ENCODE measurements at regions not wholly inside any gene's neighbourhood (a gene's known extent, or its start where the extent isn't known, plus 50 kb on each side); places are given as distances from the start of the nearest gene placed in this dataset.

DNA sequence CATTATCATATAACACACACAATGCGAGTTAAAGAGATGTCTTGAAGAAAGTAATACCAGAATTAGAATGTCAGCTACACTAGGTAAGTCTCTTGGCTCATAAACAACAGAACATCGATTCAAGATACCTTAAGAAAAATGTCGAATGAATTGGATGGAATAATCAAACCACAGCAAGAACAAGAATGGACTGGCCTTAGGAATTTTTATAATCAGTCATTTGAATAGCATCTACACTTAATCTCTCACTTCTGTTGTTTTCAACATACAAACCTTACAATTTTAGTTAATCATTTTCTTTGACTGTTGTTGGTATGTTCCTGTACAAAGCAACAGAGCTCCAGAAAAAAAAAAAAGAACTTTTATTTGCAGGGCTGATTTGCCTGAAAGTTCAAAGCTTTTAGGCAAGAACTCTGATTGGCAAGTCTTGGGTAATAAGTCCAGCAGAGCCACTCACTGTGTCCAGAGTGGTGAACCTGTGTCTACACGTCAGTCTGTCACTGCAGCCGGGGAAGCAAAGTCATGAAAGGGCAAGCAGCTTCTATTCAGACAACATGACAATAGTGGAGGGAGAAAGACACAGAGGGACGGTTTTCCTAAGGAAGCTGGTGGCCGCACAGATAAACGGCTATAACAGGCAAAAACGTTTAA, 1026.1 kb upstream of the MIR17HG start (continued):
- TF ChIP-seq, protein P1, sequence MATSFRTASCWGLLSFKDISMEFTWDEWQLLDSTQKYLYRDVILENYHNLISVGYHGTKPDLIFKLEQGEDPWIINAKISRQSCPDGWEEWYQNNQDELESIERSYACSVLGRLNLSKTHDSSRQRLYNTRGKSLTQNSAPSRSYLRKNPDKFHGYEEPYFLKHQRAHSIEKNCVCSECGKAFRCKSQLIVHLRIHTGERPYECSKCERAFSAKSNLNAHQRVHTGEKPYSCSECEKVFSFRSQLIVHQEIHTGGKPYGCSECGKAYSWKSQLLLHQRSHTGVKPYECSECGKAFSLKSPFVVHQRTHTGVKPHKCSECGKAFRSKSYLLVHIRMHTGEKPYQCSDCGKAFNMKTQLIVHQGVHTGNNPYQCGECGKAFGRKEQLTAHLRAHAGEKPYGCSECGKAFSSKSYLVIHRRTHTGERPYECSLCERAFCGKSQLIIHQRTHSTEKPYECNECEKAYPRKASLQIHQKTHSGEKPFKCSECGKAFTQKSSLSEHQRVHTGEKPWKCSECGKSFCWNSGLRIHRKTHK (tag by site-specific recombination; IDR thresholded peaks at IDR 0.05) = no peak
- no peak for TF ChIP-seq ZNF16 (tag by site-specific recombination; IDR thresholded peaks at IDR 0.05; ENCODE audit: low read depth)
- TF ChIP-seq, protein P2, sequence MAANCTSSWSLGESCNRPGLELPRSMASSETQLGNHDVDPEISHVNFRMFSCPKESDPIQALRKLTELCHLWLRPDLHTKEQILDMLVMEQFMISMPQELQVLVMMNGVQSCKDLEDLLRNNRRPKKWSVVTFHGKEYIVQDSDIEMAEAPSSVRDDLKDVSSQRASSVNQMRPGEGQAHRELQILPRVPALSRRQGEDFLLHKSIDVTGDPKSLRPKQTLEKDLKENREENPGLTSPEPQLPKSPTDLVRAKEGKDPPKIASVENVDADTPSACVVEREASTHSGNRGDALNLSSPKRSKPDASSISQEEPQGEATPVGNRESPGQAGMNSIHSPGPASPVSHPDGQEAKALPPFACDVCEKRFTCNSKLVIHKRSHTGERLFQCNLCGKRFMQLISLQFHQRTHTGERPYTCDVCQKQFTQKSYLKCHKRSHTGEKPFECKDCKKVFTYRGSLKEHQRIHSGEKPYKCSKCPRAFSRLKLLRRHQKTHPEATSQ (tag by site-specific recombination; IDR thresholded peaks at IDR 0.05) = no peak

DNA sequence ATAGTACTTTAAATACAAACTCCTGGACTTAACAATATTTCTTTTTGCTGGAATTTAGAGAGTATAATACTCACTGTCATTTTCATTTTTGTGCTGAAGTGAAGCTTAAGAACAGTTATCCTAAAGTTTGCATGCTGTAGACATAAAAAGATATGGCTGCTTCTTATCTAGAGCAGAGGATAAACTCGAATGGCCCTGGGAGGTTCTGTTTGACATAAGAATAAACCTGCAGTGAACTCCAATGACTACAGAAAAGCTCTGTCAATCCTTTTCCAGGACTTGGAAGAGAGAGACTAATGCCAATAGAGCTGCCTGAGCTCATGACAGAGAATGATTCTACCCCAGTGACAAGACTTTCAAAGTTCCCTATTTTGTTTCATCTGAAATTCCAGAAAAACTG, 1017.8 kb upstream of the MIR17HG start:
- no peak for TF ChIP-seq ZNF776 (tag by site-specific recombination; IDR thresholded peaks at IDR 0.05; ENCODE audit: borderline replicate concordance)
- no peak for TF ChIP-seq GFI1B (tag by site-specific recombination; IDR thresholded peaks at IDR 0.05)
- TF ChIP-seq ZNF48 (tag by site-specific recombination; IDR thresholded peaks at IDR 0.05) = no peak
- TF ChIP-seq ZNF341 (tag by site-specific recombination; IDR thresholded peaks at IDR 0.05; ENCODE audit: low read depth) = no peak
- TF ChIP-seq ZNF561 (tag by site-specific recombination; IDR thresholded peaks at IDR 0.05; ENCODE audit: borderline replicate concordance) = no peak
- TF ChIP-seq OSR2 (tag by site-specific recombination; IDR thresholded peaks at IDR 0.05) = no peak
- no peak for TF ChIP-seq ZNF701 (tag by site-specific recombination; IDR thresholded peaks at IDR 0.05)
- TF ChIP-seq ZNF157 (tag by site-specific recombination; IDR thresholded peaks at IDR 0.05) = no peak
- no peak for TF ChIP-seq ZNF529 (tag by site-specific recombination; IDR thresholded peaks at IDR 0.05; ENCODE audit: insufficient replicate concordance)
- TF ChIP-seq ZNF10 (tag by site-specific recombination; IDR thresholded peaks at IDR 0.05) = no peak
- TF ChIP-seq ZNF548 (tag by site-specific recombination; IDR thresholded peaks at IDR 0.05) = no peak
- no peak for TF ChIP-seq ZNF670 (tag by site-specific recombination; IDR thresholded peaks at IDR 0.05; ENCODE audit: low read depth)
- no peak for TF ChIP-seq ZNF146 (tag by site-specific recombination; IDR thresholded peaks at IDR 0.05)
- no peak for TF ChIP-seq ZNF155 (tag by site-specific recombination; IDR thresholded peaks at IDR 0.05)
- TF ChIP-seq, protein P3, sequence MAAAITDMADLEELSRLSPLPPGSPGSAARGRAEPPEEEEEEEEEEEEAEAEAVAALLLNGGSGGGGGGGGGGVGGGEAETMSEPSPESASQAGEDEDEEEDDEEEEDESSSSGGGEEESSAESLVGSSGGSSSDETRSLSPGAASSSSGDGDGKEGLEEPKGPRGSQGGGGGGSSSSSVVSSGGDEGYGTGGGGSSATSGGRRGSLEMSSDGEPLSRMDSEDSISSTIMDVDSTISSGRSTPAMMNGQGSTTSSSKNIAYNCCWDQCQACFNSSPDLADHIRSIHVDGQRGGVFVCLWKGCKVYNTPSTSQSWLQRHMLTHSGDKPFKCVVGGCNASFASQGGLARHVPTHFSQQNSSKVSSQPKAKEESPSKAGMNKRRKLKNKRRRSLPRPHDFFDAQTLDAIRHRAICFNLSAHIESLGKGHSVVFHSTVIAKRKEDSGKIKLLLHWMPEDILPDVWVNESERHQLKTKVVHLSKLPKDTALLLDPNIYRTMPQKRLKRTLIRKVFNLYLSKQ (tag by site-specific recombination; IDR thresholded peaks at IDR 0.05; ENCODE audit: borderline replicate concordance) = no peak
- TF ChIP-seq, protein P4, sequence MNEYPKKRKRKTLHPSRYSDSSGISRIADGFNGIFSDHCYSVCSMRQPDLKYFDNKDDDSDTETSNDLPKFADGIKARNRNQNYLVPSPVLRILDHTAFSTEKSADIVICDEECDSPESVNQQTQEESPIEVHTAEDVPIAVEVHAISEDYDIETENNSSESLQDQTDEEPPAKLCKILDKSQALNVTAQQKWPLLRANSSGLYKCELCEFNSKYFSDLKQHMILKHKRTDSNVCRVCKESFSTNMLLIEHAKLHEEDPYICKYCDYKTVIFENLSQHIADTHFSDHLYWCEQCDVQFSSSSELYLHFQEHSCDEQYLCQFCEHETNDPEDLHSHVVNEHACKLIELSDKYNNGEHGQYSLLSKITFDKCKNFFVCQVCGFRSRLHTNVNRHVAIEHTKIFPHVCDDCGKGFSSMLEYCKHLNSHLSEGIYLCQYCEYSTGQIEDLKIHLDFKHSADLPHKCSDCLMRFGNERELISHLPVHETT (tag by site-specific recombination; IDR thresholded peaks at IDR 0.05) = no peak
- no peak for TF ChIP-seq ZNF837 (tag by site-specific recombination; IDR thresholded peaks at IDR 0.05)
- no peak for TF ChIP-seq ZNF660 (tag by site-specific recombination; IDR thresholded peaks at IDR 0.05)
- no peak for TF ChIP-seq ZBTB8A (tag by site-specific recombination; IDR thresholded peaks at IDR 0.05)
- TF ChIP-seq, protein P5, sequence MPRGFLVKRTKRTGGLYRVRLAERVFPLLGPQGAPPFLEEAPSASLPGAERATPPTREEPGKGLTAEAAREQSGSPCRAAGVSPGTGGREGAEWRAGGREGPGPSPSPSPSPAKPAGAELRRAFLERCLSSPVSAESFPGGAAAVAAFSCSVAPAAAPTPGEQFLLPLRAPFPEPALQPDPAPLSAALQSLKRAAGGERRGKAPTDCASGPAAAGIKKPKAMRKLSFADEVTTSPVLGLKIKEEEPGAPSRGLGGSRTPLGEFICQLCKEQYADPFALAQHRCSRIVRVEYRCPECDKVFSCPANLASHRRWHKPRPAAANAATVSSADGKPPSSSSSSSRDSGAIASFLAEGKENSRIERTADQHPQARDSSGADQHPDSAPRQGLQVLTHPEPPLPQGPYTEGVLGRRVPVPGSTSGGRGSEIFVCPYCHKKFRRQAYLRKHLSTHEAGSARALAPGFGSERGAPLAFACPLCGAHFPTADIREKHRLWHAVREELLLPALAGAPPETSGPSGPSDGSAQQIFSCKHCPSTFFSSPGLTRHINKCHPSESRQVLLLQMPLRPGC (tag by site-specific recombination; IDR thresholded peaks at IDR 0.05) = no peak
- H3K4me1 ChIP-seq (ENCODE audit: control insufficient read depth, insufficient read depth, low read length) = no peaks in the 10 kb centered on the region
- ChIA-PET POLR2A (no interaction called here), CTCF (no interaction called here)
- no peak overlapping the region for H3K4me3 ChIP-seq (ENCODE audit: low read depth, low read length)
- H3K36me3 ChIP-seq (ENCODE audit: control insufficient read depth in 2 of 2, insufficient read depth in 1 of 2, low read length in 2 of 2) = no peaks in the 10 kb centered on the region
- no peak overlapping the region for H3K27ac ChIP-seq (ENCODE audit: extremely low read depth, low read depth, low read length)
- no peaks in the 10 kb centered on the region for H3K9me3 ChIP-seq (ENCODE audit: control insufficient read depth, insufficient read depth, low read depth, low read length)

Data from HEK293 (cell line).